ENCODE measurements at regions not wholly inside any gene's neighbourhood (a gene's known extent, or its start where the extent isn't known, plus 50 kb on each side); places are given as distances from the start of the nearest gene placed in this dataset.

GRCh38 chr4:128600410-128600809 lies 209.1 kb upstream of the JADE1 start:
- DNase-seq, result no peak

- DNase-seq, result no peak
Observed at GRCh38 chr4:128597500-128597899, 212.0 kb upstream of the JADE1 start.

- DNase-seq, result no peak
Observed at GRCh38 chr4:128596853-128597252, 212.6 kb upstream of the JADE1 start.

GRCh38 chr4:128596115-128596514 lies 213.4 kb upstream of the JADE1 start:
- no peak for DNase-seq

- no peak for DNase-seq
Observed at GRCh38 chr4:128591482-128591881, 218.0 kb upstream of the JADE1 start.

- DNase-seq, result peak; percentile 47
Observed at GRCh38 chr4:128590773-128591172, 218.7 kb upstream of the JADE1 start.

- DNase-seq, result no peak
Observed at GRCh38 chr4:128590034-128590740, 219.3 kb upstream of the JADE1 start.

GRCh38 chr4:128589384-128589965 lies 220.0 kb upstream of the JADE1 start:
- no peak for DNase-seq

- DNase-seq, result no peak
Observed at GRCh38 chr4:128587382-128587781, 222.1 kb upstream of the JADE1 start.

- peak; percentile 60 for DNase-seq
Observed at GRCh38 chr4:128583753-128584712, 225.5 kb upstream of the JADE1 start.

- DNase-seq, result no peak
Observed at GRCh38 chr4:128582427-128582870, 227.1 kb upstream of the JADE1 start.

GRCh38 chr4:128579154-128579853 lies 230.2 kb upstream of the JADE1 start:
- DNase-seq, result no peak

- peak; percentile 39 for DNase-seq
Observed at GRCh38 chr4:128574706-128575105, 234.8 kb upstream of the JADE1 start.

- DNase-seq, result no peak
Observed at GRCh38 chr4:128573781-128574508, 235.6 kb upstream of the JADE1 start.

GRCh38 chr4:128572778-128573241 lies 236.7 kb upstream of the JADE1 start:
- no peak for DNase-seq

GRCh38 chr4:128571747-128572146 lies 237.8 kb upstream of the JADE1 start:
- DNase-seq, result no peak

- DNase-seq, result no peak
Observed at GRCh38 chr4:128570387-128570975, 239.0 kb upstream of the JADE1 start.

GRCh38 chr4:128566693-128567092 lies 242.8 kb upstream of the JADE1 start:
- no peak for DNase-seq

GRCh38 chr4:128565565-128566186 lies 243.8 kb upstream of the JADE1 start:
- DNase-seq, result no peak

- no peak for DNase-seq
Observed at GRCh38 chr4:128565054-128565453, 244.4 kb upstream of the JADE1 start.

- DNase-seq, result no peak
Observed at GRCh38 chr4:128564081-128564630, 245.3 kb upstream of the JADE1 start.

All from right hindlimb (tissue), 1 donor.